BE2C (cell line): ENCODE measurements at regions not wholly inside any gene's neighbourhood (a gene's known extent, or its start where the extent isn't known, plus 50 kb on each side); places are given as distances from the start of the nearest gene placed in this dataset.
A peak's percentile ranks its signal among the peaks of the same experiment; 100 is the strongest.

Experiments used
- DNase-seq: peaks from one replicate; pipeline ENCODE4 v3.0.0-alpha.2; 2020
- H3K27me3 ChIP-seq: fragments of 250-450 bp; sonication (Bioruptor Pico); 2 replicates; pipeline ENCODE4 v1.5.1; 2020; ENCODE audit warnings: mild to moderate bottlenecking
- H3K36me3 ChIP-seq: fragments of 250-450 bp; sonication (Bioruptor Pico); 2 replicates; pipeline ENCODE4 v1.5.1; 2020; ENCODE audit warnings: mild to moderate bottlenecking
- H3K4me1 ChIP-seq: fragments of 250-450 bp; sonication (Bioruptor Pico); 2 replicates; pipeline ENCODE4 v1.5.1; 2020
- H3K4me3 ChIP-seq: 2 replicates; pipeline ENCODE4 v1.5.1; 2011; ENCODE audit warnings: low read depth, low read length
- H3K9me3 ChIP-seq: fragments of 250-450 bp; sonication (Bioruptor Pico); 2 replicates; pipeline ENCODE4 v1.5.1; 2020
- TF ChIP-seq, protein P1 (sequence below): IDR thresholded peaks from 2 replicates; pipeline ENCODE4 v1.5.1; 2012; ENCODE audit warnings: mild to moderate bottlenecking, low read depth, low read length

- Histone ChIP-seq H3K4me1 (no peaks in the 10 kb centered on the region), H3K27me3 (peaks cover 25% of the 10 kb centered on the region), H3K9me3 (peaks cover 7% of the 10 kb centered on the region; the same call in 1 of the 2 replicates), H3K36me3 (no peaks in the 10 kb centered on the region), H3K4me3 (no peak overlapping the region)
- DNase-seq, result peak; percentile 5
- TF ChIP-seq, protein P1, sequence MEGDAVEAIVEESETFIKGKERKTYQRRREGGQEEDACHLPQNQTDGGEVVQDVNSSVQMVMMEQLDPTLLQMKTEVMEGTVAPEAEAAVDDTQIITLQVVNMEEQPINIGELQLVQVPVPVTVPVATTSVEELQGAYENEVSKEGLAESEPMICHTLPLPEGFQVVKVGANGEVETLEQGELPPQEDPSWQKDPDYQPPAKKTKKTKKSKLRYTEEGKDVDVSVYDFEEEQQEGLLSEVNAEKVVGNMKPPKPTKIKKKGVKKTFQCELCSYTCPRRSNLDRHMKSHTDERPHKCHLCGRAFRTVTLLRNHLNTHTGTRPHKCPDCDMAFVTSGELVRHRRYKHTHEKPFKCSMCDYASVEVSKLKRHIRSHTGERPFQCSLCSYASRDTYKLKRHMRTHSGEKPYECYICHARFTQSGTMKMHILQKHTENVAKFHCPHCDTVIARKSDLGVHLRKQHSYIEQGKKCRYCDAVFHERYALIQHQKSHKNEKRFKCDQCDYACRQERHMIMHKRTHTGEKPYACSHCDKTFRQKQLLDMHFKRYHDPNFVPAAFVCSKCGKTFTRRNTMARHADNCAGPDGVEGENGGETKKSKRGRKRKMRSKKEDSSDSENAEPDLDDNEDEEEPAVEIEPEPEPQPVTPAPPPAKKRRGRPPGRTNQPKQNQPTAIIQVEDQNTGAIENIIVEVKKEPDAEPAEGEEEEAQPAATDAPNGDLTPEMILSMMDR, result no peak
These were observed 88.4 kb upstream of the RTL6 start for GRCh38 chr22:44586351-44586990.

DNA sequence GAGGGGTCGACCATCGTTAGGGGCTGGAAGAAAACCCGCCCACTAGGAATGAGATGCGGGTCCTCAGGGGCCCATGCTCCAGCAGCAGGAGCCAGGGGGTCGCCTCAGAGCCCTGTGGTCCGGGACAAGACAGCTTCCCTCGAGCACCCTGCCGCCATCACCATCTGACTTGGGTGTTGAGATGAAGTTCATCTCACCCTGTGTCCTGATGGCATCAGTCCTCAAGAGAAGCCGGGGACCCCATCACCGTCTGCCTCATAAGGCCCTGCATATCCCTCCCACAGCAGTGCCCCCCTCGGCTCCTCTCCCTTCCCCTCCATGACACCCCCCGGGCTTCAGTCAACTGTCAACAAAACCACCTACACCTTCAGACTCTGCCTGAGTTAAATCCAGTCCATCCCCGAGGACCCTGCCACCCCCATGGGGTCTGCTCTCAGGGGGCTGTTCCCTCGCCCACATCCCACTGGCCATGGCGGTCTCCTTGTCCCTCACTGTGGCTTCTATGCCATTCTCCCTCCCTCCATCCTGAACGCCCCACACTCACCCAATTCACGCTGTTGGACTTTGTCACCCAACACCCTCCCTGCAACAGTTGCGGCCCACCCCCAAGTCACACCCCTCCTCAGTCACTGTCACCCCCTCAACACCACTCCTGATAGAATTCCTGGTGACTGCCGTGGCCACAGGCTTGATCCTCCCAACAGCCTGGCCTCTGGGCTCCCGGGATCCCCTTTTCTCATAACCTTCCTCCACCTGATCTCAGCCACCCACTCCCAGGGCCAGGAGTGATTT, 87.7 kb upstream of the RTL6 start:
- peaks cover 25% of the 10 kb centered on the region for H3K27me3 ChIP-seq
- H3K4me3 ChIP-seq, result no peak overlapping the region
- H3K4me1 ChIP-seq, result no peaks in the 10 kb centered on the region
- peaks cover under 1% of the 10 kb centered on the region; the same call in 1 of the 2 replicates for H3K9me3 ChIP-seq
- TF ChIP-seq, protein P1, result no peak
- no peaks in the 10 kb centered on the region for H3K36me3 ChIP-seq
- peak; percentile 3 for DNase-seq

GRCh38 chr22:44584256-44584902, 86.3 kb upstream of the RTL6 start:
- TF ChIP-seq, protein P1, result no peak
- H3K9me3 ChIP-seq, result no peaks in the 10 kb centered on the region; the same call in 1 of the 2 replicates
- DNase-seq, result peak; percentile 1
- no peaks in the 10 kb centered on the region for H3K36me3 ChIP-seq
- H3K4me1 ChIP-seq, result no peaks in the 10 kb centered on the region
- no peak overlapping the region for H3K4me3 ChIP-seq
- peaks cover 29% of the 10 kb centered on the region for H3K27me3 ChIP-seq

GRCh38 chr22:44583854-44584253, 85.8 kb upstream of the RTL6 start:
- H3K4me1 ChIP-seq, result no peaks in the 10 kb centered on the region
- peaks cover 32% of the 10 kb centered on the region for H3K27me3 ChIP-seq
- DNase-seq, result peak; percentile 8
- H3K36me3 ChIP-seq, result no peaks in the 10 kb centered on the region
- TF ChIP-seq, protein P1, result no peak
- no peak overlapping the region for H3K4me3 ChIP-seq
- H3K9me3 ChIP-seq, result no peaks in the 10 kb centered on the region; the same call in 1 of the 2 replicates

GRCh38 chr22:44583061-44583760, 85.2 kb upstream of the RTL6 start:
- peaks cover 32% of the 10 kb centered on the region for H3K27me3 ChIP-seq
- peak; percentile 7 for DNase-seq
- H3K4me3 ChIP-seq, result no peak overlapping the region
- TF ChIP-seq, protein P1, result no peak
- H3K36me3 ChIP-seq, result no peaks in the 10 kb centered on the region
- H3K4me1 ChIP-seq, result no peaks in the 10 kb centered on the region
- H3K9me3 ChIP-seq, result no peaks in the 10 kb centered on the region; the same call in 1 of the 2 replicates
